ENCODE measurements at regions not wholly inside any gene's neighbourhood (a gene's known extent, or its start where the extent isn't known, plus 50 kb on each side); places are given as distances from the start of the nearest gene placed in this dataset.

DNA sequence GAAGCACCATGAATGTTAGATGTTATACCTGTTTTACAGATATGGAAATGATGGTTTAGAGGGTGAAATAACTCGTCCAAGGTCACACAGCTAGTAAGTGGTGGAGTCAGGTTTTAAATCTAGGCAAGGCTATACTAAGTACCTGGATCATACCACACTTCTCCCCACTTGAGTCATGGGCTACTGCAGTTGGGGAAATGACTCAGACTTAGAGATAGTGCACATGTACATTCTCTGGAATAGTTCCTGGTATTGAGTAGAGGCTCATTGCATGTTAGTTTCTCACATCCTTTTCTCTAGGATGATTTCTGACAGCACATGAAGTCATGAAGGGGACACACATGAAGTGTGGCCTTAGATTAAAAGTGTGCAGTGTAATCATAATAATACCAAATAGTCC lies 76.2 kb upstream of the TNFSF11 start:
- no peaks in the 10 kb centered on the region for H3K27me3 ChIP-seq
- H3K27ac ChIP-seq: no peak overlapping the region
- 59 to 78% methylated on average over 1 of the region's 1 CpG for WGBS, 2 donors
- DNase-seq: no peak
- TF ChIP-seq POLR2A (IDR thresholded peaks at IDR 0.05) (no peak), EP300 (IDR thresholded peaks at IDR 0.05) (no peak), POLR2AphosphoS5 (IDR thresholded peaks at IDR 0.05) (no peak)
- TF ChIP-seq, protein P1, sequence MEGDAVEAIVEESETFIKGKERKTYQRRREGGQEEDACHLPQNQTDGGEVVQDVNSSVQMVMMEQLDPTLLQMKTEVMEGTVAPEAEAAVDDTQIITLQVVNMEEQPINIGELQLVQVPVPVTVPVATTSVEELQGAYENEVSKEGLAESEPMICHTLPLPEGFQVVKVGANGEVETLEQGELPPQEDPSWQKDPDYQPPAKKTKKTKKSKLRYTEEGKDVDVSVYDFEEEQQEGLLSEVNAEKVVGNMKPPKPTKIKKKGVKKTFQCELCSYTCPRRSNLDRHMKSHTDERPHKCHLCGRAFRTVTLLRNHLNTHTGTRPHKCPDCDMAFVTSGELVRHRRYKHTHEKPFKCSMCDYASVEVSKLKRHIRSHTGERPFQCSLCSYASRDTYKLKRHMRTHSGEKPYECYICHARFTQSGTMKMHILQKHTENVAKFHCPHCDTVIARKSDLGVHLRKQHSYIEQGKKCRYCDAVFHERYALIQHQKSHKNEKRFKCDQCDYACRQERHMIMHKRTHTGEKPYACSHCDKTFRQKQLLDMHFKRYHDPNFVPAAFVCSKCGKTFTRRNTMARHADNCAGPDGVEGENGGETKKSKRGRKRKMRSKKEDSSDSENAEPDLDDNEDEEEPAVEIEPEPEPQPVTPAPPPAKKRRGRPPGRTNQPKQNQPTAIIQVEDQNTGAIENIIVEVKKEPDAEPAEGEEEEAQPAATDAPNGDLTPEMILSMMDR (IDR thresholded peaks at IDR 0.05): no peak
- H3K4me1 ChIP-seq: no peaks in the 10 kb centered on the region
- H3K4me3 ChIP-seq: no peak overlapping the region
- no peaks in the 10 kb centered on the region for H3K36me3 ChIP-seq
- no peaks in the 10 kb centered on the region for H3K9me3 ChIP-seq
- intact Hi-C loops (cut with DNase I): no loop called here

DNA sequence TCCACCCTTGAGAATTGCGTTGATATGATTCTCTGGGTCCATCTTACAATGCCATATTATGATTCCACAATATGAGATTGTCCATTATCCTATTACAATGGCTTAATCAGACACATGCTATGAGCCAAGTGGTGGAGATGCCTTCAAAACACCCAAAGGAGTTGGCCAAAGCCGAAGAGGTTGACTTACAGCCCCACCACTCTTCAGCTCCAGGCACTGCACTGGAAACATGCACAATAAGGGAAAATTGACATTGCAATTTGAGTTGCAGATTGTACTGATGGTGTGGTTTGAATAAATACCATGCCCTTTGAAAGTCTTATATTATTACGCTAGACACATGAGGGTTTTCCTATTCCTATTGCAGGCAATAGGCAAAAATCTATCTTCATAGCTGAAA lies 75.4 kb upstream of the TNFSF11 start:
- H3K9me3 ChIP-seq: no peaks in the 10 kb centered on the region
- DNase-seq: no peak
- no peak for TF ChIP-seq POLR2A (IDR thresholded peaks at IDR 0.05)
- TF ChIP-seq EP300 (IDR thresholded peaks at IDR 0.05): no peak
- TF ChIP-seq POLR2AphosphoS5 (IDR thresholded peaks at IDR 0.05): no peak
- TF ChIP-seq, protein P1 (IDR thresholded peaks at IDR 0.05): no peak
- no peaks in the 10 kb centered on the region for H3K27me3 ChIP-seq
- intact Hi-C loops (cut with DNase I): no loop called here
- 85 to 89% methylated on average over 3 of the region's 3 CpGs for WGBS, 2 donors
- no peaks in the 10 kb centered on the region for H3K4me1 ChIP-seq
- H3K27ac ChIP-seq: no peak overlapping the region
- H3K4me3 ChIP-seq: no peak overlapping the region
- no peaks in the 10 kb centered on the region for H3K36me3 ChIP-seq

Data from sigmoid colon (tissue), 6 donors.